HepG2 (cell line): ENCODE measurements at regions not wholly inside any gene's neighbourhood (a gene's known extent, or its start where the extent isn't known, plus 50 kb on each side); places are given as distances from the start of the nearest gene placed in this dataset.

ENCODE experiments used
- ATAC-seq: fragments of 200-7000 bp; cut with Tn5 transposase; 3 replicates; pipeline ENCODE4 v1.9.1; 2020; ENCODE audit warnings: mild to moderate bottlenecking, moderate library complexity
- BruUV-seq: library from RNA; stranded (reverse); fragments of 400-500 nt; replicated peaks from 2 replicates; lab custom pipeline; 2021; lab: Mats Ljungman, UMichigan
- CTCF ChIA-PET: fragments of 300-600 bp; formaldehyde crosslinking; extraction: SDS; loops from one replicate; lab custom pipeline; 2021; ENCODE audit warnings: low total read pairs, inconsistent platforms, low intra/inter-chr PET ratio; lab: Yijun Ruan, JAX
- POLR2A ChIA-PET: fragments of 350-600 bp; sonication (Branson Sonifier 250); formaldehyde crosslinking; loops from one replicate; lab custom pipeline; 2020; ENCODE audit warnings: antibody characterized with exemption, inconsistent platforms; lab: Yijun Ruan, JAX
- DNase-seq: peaks from one replicate; pipeline ENCODE4 v3.0.0-alpha.2; 2015; ENCODE audit warnings: low spot score
- FAIRE-seq: peaks from 3 replicates; lab custom pipeline; 2011; peaks lifted over from hg19 to GRCh38; lab: Jason Lieb, UNC
- H2AFZ ChIP-seq: one replicate; pipeline ENCODE4 v1.6.1; 2011; ENCODE audit warnings: low read length, inconsistent platforms
- H3K27ac ChIP-seq: fragments of 300-600 bp; 3 replicates; pipeline ENCODE4 v1.8.0; 2011; ENCODE audit warnings: mixed run types, mild to moderate bottlenecking, mixed read lengths, low read length, inconsistent platforms; ENCODE audit not compliant: insufficient read depth; ENCODE audit errors: extremely low read length
- H3K27me3 ChIP-seq, 2 experiments: fragments of 200-600 bp in 1 of 2; 2 replicates in 1 of 2; 3 replicates in 1 of 2; pipeline versions ENCODE4 v1.6.0 to v1.8.0; 2011; ENCODE audit warnings: low read length in 2 of 2, mild to moderate bottlenecking in 2 of 2, moderate library complexity in 2 of 2, inconsistent platforms in 1 of 2; ENCODE audit not compliant: insufficient read depth in 2 of 2, control insufficient read depth in 1 of 2
- H3K36me3 ChIP-seq, 2 experiments: fragments of 200-600 bp in 1 of 2; replicated peaks in 1 of 2; 2 replicates in 1 of 2; 3 replicates in 1 of 2; pipeline versions ENCODE4 v1.5.1 to v1.8.0; 2011; ENCODE audit warnings: low read length in 2 of 2, inconsistent platforms in 1 of 2; ENCODE audit not compliant: insufficient read depth in 2 of 2, control insufficient read depth in 1 of 2
- H3K4me1 ChIP-seq: 2 replicates; pipeline ENCODE4 v1.5.1; 2012; ENCODE audit warnings: low read length, inconsistent platforms; ENCODE audit not compliant: insufficient read depth
- H3K4me2 ChIP-seq: 2 replicates; pipeline ENCODE4 v1.6.0; 2011; ENCODE audit warnings: low read depth, low read length, inconsistent platforms
- H3K4me3 ChIP-seq, 3 experiments: fragments of 200-600 bp in 1 of 3; sonication (generic), shearing (Covaris generic) in 1 of 3; replicated peaks in 1 of 3; 2 replicates each; pipeline ENCODE4 v1.5.1; 2011 to 2016; ENCODE audit warnings: low read length in 3 of 3, inconsistent platforms in 2 of 3, low read depth in 2 of 3, mild to moderate bottlenecking in 2 of 3, control low read depth in 1 of 3, mixed read lengths in 1 of 3; ENCODE audit not compliant: insufficient read depth in 1 of 3
- H3K79me2 ChIP-seq: one replicate; pipeline ENCODE4 v1.6.1; 2011; ENCODE audit warnings: low read length, inconsistent platforms; ENCODE audit not compliant: insufficient read depth
- H3K9ac ChIP-seq: 2 replicates; pipeline ENCODE4 v1.6.0; 2011; ENCODE audit warnings: mild to moderate bottlenecking, low read depth, low read length, inconsistent platforms; ENCODE audit not compliant: insufficient read depth
- H3K9me3 ChIP-seq: 2 replicates; pipeline ENCODE4 v1.5.1; 2012; ENCODE audit warnings: mild to moderate bottlenecking, low read length
- H4K20me1 ChIP-seq: 2 replicates; pipeline ENCODE4 v1.6.0; 2011; ENCODE audit warnings: inconsistent platforms, mild to moderate bottlenecking, low read length, moderate library complexity; ENCODE audit not compliant: insufficient read depth
- HNRNPL ChIP-seq: fragments of 200-400 bp; formaldehyde crosslinking; IDR thresholded peaks from 2 replicates; pipeline ENCODE4 v1.6.1; 2017; ENCODE audit warnings: mild to moderate bottlenecking, low read depth, low read length
- ZNF569 ChIP-seq: sonication (generic); formaldehyde crosslinking; IDR thresholded peaks from 2 replicates; pipeline ENCODE4 v1.5.0; 2020; ENCODE audit warnings: mild to moderate bottlenecking, missing genetic modification reagents, moderate library complexity, borderline replicate concordance
- ZNF615 ChIP-seq: sonication (generic); formaldehyde crosslinking; IDR thresholded peaks from 2 replicates; pipeline ENCODE4 v1.5.0; 2020; ENCODE audit warnings: mild to moderate bottlenecking, missing genetic modification reagents, borderline replicate concordance
- ZNF678 ChIP-seq: sonication (generic); formaldehyde crosslinking; IDR thresholded peaks from 2 replicates; pipeline ENCODE4 v1.4.0; 2020; ENCODE audit warnings: mild to moderate bottlenecking, missing genetic modification reagents
- ZNF709 ChIP-seq: sonication (generic); formaldehyde crosslinking; IDR thresholded peaks from 2 replicates; pipeline ENCODE4 v1.5.0; 2020; ENCODE audit warnings: mild to moderate bottlenecking, missing genetic modification reagents
- ZSCAN25 ChIP-seq: sonication (generic); formaldehyde crosslinking; IDR thresholded peaks from 2 replicates; pipeline ENCODE4 v1.8.0; 2022; ENCODE audit warnings: mild to moderate bottlenecking, missing genetic modification reagents
- ZZZ3 ChIP-seq: sonication (generic); formaldehyde crosslinking; IDR thresholded peaks from 2 replicates; pipeline ENCODE4 v1.4.0; 2020; ENCODE audit warnings: missing genetic modification reagents, mild to moderate bottlenecking, borderline replicate concordance
- WGBS: methylation state at CpG from one replicate; pipeline ENCODE4 v1.1.6; 2017; ENCODE audit warnings: low lambda C conversion rate; 5-methylcytosine and 5-hydroxymethylcytosine counted together
- in situ Hi-C: cut with HindIII; loops from 2 replicates; pipeline ENCODE4 v1.10.0; 2017; ENCODE audit warnings: low pct_unique_long_range_greater_than_20kb; ENCODE audit not compliant: extremely low pct_ligation_motif_present
- intact Hi-C: fragments of 100-400 bp; cut with micrococcal nuclease; formaldehyde crosslinking; loops from one replicate; pipeline ENCODE4 v1.10.0; 2022; ENCODE audit not compliant: unreplicated experiment

DNA sequence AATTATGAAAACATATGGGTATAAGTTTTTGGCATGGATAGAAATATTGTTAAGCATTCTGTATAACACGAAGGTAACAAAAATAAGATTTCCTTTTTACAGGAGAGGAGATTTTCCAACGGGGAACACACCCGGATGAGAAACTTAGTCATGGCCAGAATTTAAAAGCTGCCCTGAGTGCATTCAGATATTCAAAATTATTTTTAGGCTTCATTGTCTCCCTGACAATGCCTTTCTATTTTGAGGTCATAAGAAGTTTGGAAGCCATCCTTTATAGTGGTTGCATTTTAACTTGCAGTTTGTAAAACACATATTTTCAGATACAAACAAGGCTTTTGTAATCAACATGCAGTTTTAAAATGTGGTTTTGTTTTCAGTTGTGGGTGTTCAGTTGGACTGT lies 357.5 kb upstream of the FAM47C start:
- Histone ChIP-seq H3K4me1 (no peaks in the 10 kb centered on the region), H3K9ac (no peak overlapping the region), H3K79me2 (no peaks in the 10 kb centered on the region), H3K4me2 (no peak overlapping the region), H3K27me3 (no peaks in the 10 kb centered on the region), H3K27ac (no peak overlapping the region), H3K36me3 (no peaks in the 10 kb centered on the region), H4K20me1 (no peaks in the 10 kb centered on the region), H3K4me3 (no peak overlapping the region), H2AFZ (no peak overlapping the region), H3K9me3 (no peaks in the 10 kb centered on the region)
- no TSS peak for BruUV-seq
- no peak for DNase-seq
- no peak for FAIRE-seq
- in situ Hi-C loops (no loop called here), intact Hi-C loops (no loop called here)
- ATAC-seq: no peak
- TF ChIP-seq ZNF569 (no peak), ZSCAN25 (CRISPR knock-in tag) (no peak), HNRNPL (no peak)
- ChIA-PET CTCF (no interaction called here), POLR2A (no interaction called here)
- WGBS: 0% methylated on average over 2 of the region's 3 CpGs

DNA sequence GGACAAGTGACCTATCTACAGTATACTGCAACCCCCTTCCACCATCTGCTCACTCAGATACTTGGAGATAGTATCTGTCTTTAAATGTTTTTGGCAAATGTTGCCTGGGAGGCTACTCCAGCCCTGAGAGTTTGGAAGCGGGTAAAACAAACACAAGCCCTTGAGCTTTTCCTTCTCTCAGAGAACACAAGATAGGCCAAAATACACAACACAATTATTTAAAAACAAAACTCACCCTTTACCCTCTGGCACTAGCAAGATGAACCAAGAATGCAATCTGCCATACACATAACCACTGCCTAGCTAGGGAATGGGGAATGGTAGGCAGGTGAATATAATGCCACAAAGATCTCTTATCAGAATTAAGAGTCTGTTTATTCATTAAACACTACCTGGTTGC lies 324.7 kb upstream of the FAM47C start:
- no peak for TF ChIP-seq ZNF678 (CRISPR knock-in tag)
- no peak for TF ChIP-seq ZNF615 (CRISPR knock-in tag)
- TF ChIP-seq ZZZ3 (CRISPR knock-in tag): no peak
- no peak for TF ChIP-seq ZNF709
- Histone ChIP-seq H3K9me3 (no peaks in the 10 kb centered on the region), H3K27ac (no peak overlapping the region), H3K27me3 (no peaks in the 10 kb centered on the region), H3K9ac (no peak overlapping the region), H2AFZ (no peak overlapping the region), H3K36me3 (no peaks in the 10 kb centered on the region), H3K4me2 (no peak overlapping the region), H4K20me1 (no peaks in the 10 kb centered on the region), H3K79me2 (no peaks in the 10 kb centered on the region), H3K4me1 (no peaks in the 10 kb centered on the region), H3K4me3 (no peak overlapping the region)
- no peak for DNase-seq
- no peak for ATAC-seq
- in situ Hi-C loops (no loop called here), intact Hi-C loops (no loop called here)
- WGBS: 100% methylated on average over 1 of the region's 1 CpG
- POLR2A ChIA-PET: no interaction called here
- FAIRE-seq: no peak
- no TSS peak for BruUV-seq
- CTCF ChIA-PET: no interaction called here
